SK-N-SH treated with all-trans-retinoic acid at 6 μM for 48 hours (cell line): ENCODE measurements at regions not wholly inside any gene's neighbourhood (a gene's known extent, or its start where the extent isn't known, plus 50 kb on each side); places are given as distances from the start of the nearest gene placed in this dataset.

Source experiments
- ARNTL ChIP-seq: fragments of 450-650 bp; formaldehyde crosslinking; IDR thresholded peaks from 2 replicates; pipeline ENCODE4 v1.5.0; 2020; ENCODE audit warnings: low read depth, mild to moderate bottlenecking, moderate library complexity, borderline replicate concordance
- CSDC2 ChIP-seq: fragments of 250-450 bp; sonication (Bioruptor Pico); IDR thresholded peaks from 2 replicates; pipeline ENCODE4 v1.5.0; 2020; ENCODE audit warnings: mild to moderate bottlenecking, moderate library complexity
- ISL1 ChIP-seq: fragments of 250-450 bp; sonication (Bioruptor Pico); IDR thresholded peaks from 2 replicates; pipeline ENCODE4 v2.1.2; 2022; ENCODE audit warnings: mild to moderate bottlenecking, moderate library complexity
- OSR1 ChIP-seq: fragments of 250-450 bp; sonication (Bioruptor Pico); IDR thresholded peaks from 2 replicates; pipeline ENCODE4 v1.8.0; 2022; ENCODE audit warnings: moderate library complexity, mild to moderate bottlenecking, inconsistent platforms
- PPARA ChIP-seq: fragments of 250-450 bp; sonication (Bioruptor Pico); IDR thresholded peaks from 2 replicates; pipeline ENCODE4 v1.5.0; 2020; ENCODE audit warnings: mild to moderate bottlenecking, borderline replicate concordance
- RARB ChIP-seq: fragments of 250-450 bp; sonication (Bioruptor Pico); IDR thresholded peaks from 2 replicates; pipeline ENCODE4 v1.8.0; 2021; ENCODE audit warnings: mild to moderate bottlenecking, moderate library complexity
- SNAI2 ChIP-seq: fragments of 250-450 bp; sonication (Bioruptor Pico); IDR thresholded peaks from 2 replicates; pipeline ENCODE4 v1.5.0; 2020; ENCODE audit warnings: mild to moderate bottlenecking, moderate library complexity
- ZFP3 ChIP-seq: fragments of 250-450 bp; sonication (Bioruptor Pico); IDR thresholded peaks from 2 replicates; pipeline ENCODE4 v1.5.0; 2020; ENCODE audit warnings: mild to moderate bottlenecking, moderate library complexity
- ZNF70 ChIP-seq: fragments of 450-650 bp; formaldehyde crosslinking; IDR thresholded peaks from 2 replicates; pipeline ENCODE4 v1.5.0; 2020; ENCODE audit warnings: mild to moderate bottlenecking, moderate library complexity
- TF ChIP-seq, protein P1 (sequence below): fragments of 250-450 bp; sonication (Bioruptor Pico); IDR thresholded peaks from 2 replicates; pipeline ENCODE4 v1.8.0; 2020; ENCODE audit warnings: mild to moderate bottlenecking, moderate library complexity, borderline replicate concordance
- TF ChIP-seq, protein P2 (sequence below): fragments of 250-450 bp; sonication (Bioruptor Pico); IDR thresholded peaks from 2 replicates; pipeline ENCODE4 v1.5.1; 2021; ENCODE audit warnings: mild to moderate bottlenecking, moderate library complexity

DNA sequence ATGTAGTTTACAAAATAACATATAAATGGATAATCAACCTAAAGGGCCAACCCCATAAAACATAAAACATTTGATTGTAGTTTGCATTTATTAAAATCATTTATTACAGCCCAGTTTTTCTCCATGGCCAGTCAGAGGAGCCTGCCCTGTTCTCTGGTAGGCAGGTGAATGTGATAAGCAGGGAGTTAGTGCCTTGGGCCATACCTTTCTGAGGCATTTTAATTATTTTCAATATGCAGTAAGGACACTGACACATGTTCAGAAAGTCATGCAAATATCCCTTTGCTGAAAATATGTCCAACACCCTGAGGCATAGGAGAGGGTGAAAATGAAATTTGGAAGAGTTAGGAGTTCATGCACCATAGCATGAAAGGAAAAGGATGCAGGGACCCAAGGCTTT, 242.6 kb upstream of the EDNRB start:
- TF ChIP-seq ZFP3 (no peak), ZNF70 (CRISPR knock-in tag) (no peak), ARNTL (CRISPR knock-in tag) (no peak), OSR1 (no peak), SNAI2 (CRISPR knock-in tag) (no peak), RARB (CRISPR knock-in tag) (no peak), PPARA (CRISPR knock-in tag) (no peak), ISL1 (CRISPR knock-in tag) (no peak), CSDC2 (no peak)
- TF ChIP-seq, protein P1, sequence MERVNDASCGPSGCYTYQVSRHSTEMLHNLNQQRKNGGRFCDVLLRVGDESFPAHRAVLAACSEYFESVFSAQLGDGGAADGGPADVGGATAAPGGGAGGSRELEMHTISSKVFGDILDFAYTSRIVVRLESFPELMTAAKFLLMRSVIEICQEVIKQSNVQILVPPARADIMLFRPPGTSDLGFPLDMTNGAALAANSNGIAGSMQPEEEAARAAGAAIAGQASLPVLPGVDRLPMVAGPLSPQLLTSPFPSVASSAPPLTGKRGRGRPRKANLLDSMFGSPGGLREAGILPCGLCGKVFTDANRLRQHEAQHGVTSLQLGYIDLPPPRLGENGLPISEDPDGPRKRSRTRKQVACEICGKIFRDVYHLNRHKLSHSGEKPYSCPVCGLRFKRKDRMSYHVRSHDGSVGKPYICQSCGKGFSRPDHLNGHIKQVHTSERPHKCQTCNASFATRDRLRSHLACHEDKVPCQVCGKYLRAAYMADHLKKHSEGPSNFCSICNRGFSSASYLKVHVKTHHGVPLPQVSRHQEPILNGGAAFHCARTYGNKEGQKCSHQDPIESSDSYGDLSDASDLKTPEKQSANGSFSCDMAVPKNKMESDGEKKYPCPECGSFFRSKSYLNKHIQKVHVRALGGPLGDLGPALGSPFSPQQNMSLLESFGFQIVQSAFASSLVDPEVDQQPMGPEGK (CRISPR knock-in tag) = no peak
- TF ChIP-seq, protein P2, sequence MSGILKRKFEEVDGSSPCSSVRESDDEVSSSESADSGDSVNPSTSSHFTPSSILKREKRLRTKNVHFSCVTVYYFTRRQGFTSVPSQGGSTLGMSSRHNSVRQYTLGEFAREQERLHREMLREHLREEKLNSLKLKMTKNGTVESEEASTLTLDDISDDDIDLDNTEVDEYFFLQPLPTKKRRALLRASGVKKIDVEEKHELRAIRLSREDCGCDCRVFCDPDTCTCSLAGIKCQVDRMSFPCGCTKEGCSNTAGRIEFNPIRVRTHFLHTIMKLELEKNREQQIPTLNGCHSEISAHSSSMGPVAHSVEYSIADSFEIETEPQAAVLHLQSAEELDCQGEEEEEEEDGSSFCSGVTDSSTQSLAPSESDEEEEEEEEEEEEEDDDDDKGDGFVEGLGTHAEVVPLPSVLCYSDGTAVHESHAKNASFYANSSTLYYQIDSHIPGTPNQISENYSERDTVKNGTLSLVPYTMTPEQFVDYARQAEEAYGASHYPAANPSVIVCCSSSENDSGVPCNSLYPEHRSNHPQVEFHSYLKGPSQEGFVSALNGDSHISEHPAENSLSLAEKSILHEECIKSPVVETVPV (CRISPR knock-in tag) = no peak
